Activated CD4-positive, CD25-positive, alpha-beta regulatory T cell (primary cell): ENCODE measurements at regions not wholly inside any gene's neighbourhood (a gene's known extent, or its start where the extent isn't known, plus 50 kb on each side); places are given as distances from the start of the nearest gene placed in this dataset.
"Not testable (repeated sequence)": the region's sequence is repeated elsewhere in the genome, so short reads cannot be mapped to it uniquely, and the experiment has no call there.

ENCODE experiments used
- DNase-seq, 4 experiments: peaks; one replicate each; lab custom pipeline; 2025; lab: John Stamatoyannopoulos, UW

DNA sequence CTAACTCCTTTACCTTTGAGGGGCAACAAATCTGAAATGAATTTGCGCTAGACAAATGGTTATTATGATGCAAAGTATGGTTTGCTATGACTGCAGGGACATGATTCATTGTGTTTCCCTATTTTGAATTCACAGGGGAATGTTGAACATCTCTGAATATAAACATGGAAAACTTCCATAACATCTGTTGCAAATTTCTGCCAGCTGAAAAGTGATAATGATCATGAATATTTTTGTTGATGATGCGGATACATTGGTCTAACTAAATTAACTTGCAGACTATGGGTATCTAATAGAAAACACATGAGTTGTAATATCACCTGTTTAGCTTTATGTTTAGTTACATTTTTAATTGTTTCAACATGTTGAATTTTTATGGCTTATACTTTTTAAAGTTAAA is 1325.5 kb downstream of the REEP3 start:
- no peak for DNase-seq

DNA sequence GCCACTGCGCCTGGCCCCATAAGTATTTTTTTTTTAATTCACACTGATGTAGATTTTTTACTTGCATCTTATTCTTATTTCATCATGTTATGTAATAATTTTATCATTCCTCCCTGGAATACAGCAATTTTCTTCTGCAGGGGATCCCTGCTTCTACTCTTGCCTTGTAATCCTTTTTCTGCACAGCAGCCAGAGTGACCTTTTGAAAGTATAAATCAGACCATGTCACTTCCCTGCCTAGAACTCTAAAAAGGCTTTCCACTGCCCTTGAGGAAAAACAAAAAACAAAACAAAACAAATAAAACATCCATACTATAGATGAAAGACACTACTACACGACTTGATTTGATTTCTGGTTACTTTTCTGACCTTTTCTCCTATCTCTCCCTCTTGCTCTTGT is 1334.7 kb downstream of the REEP3 start:
- DNase-seq = no peak

DNA sequence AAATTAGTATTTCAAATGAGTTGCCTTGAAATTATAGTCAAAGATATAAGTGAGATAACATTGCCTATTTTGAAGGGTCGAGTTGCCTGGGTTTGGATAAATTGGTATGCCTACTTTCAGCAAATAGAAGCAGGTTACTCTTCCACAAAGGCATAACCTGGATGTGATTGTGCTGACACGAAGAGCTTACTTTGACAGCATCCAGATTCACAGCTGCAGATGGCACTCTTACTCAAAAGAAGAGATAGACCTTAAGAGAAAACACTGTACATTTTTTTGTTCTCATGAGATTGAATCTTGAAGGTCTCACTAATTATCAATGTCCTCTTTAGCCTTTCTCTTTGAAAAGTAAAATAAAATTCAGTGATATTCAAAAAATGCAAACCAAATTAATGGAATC is 1338.7 kb downstream of the REEP3 start:
- no peak for DNase-seq

DNA sequence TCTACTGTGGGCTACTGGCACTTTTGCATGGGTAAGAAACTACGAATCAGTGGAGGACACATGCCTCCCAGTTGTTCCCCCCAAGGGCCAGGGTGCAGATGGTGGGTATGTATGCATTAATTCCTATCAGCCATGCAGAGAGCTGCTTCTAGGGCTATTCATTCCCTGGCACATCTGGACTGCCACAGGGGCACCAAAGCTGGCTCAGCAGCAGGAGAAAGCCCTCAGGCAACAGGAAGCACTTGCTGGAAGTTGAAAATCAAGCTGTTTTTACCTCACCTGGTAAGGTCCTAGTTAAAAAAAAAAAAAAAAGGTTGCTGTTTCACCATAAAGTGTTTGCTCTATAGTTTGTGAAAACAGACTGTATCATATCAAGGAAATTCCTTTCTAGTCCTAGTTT is 1342.6 kb downstream of the REEP3 start:
- no peak for DNase-seq

DNA sequence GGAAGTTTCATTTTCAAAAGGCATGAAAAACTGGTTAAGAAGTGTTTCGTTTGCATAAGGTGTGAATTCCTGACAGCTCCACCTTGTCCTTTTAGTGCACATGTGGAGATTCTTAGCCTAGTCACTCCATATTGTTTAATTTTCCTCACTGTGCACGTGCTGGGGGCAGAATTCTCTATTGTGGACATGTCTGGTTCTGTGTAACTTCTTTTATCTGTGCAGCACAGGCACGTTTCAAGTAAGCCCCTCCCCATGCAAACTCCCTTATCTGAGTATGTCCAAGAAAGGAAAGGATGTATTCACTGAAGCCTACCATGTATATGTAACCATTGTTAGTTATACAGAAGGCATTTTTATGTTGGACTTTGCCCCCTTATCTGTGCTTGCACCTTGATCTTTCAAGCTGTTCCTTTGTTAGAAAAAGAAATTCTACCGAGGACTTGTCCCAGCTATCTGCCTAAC is 1346.3 kb downstream of the REEP3 start:
- DNase-seq = no peak

DNA sequence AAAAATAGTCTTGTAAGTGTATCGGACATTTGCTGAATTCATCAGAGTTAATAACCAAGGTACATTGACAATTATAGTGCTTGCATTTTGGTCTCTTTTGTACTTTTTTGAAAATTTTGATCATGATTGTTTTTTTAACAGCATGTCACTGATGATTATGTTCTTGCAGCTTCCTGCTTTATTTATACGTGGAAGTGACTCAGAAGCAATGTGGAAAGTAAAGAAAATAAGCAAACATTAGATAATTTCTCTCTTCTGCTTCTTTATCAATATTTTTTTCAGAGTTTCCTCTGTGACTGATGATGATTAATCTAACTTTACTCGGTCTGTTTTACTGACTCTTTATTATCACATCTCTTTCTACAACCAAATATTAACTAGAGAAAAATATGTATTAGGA is 1351.9 kb downstream of the REEP3 start:
- DNase-seq = no peak

DNA sequence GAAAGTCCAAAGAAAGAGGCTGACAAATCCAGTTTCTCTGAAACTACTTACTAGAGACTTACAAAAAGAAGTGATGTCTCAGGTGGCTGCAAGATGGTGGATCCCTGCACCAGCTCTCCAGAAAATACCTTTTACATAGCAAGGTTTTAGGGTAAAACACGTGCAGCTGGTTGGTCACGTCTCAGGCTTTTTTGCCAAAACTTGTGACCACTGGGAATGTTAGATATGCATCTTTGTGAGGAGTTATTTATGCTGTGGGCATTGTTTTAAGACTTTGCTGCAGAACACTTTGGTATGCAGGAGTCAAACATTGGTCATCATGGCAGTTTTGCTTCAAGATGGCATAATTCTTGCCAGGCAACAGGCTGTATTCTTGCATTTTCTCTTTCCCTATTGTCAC is 1352.8 kb downstream of the REEP3 start:
- no peak for DNase-seq

DNA sequence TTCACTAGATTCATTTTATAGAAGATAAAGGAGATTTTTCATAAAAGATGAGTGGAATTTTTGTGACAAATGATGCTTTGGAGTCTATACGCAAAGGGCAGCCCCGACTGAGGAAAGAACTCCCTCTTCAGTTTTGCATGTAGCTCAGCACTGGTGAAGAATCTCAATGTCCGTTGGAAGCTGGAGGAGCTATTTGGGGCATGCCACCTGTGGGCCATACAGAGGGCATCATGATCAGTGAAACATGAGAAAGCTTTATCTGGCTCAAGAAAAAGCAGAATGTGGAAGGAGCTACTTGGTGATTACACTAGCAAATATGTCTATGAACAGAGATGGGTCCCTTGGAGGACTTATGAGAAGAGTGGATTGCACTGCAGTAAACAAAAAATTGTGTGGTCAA is 1359.3 kb downstream of the REEP3 start:
- DNase-seq = no peak

DNA sequence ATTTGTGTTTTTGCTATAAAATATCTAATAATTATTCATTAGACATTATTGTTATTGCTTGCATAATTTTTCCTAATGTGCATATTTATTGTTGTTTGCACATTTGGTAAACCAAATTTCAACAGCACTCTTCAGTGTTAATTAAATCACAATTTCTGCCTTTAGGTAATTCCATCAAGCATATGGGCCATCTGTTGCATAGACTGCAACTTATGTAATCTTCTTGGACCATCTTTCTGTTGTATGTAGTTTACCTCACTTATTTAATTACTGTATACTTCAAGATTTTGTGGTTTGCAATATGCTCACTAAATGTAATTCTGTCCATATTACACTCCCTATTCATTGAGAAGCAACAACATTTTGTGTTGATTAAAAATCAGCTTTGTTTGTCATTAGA is 1360.1 kb downstream of the REEP3 start:
- no peak for DNase-seq

DNA sequence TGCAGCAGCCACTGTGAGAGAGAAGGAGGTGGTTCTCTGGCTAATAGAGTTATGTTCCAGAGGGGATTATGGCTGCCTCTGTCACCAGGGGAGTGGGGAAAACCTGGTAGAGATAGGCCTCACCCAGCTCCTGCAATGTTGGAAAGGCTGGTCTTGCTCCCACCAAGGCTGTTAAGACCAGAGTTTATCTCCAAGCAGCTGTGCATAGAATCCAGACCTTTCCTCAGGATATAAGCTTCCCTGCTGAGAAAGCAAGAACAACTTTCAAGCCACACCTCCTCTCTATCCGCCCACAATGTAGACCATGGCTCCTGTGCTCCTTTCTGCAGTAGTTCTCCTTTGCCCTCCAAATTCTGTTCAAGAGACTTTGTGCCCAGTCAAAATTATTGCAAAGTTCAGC is 1375.4 kb downstream of the REEP3 start:
- no peak for DNase-seq

DNA sequence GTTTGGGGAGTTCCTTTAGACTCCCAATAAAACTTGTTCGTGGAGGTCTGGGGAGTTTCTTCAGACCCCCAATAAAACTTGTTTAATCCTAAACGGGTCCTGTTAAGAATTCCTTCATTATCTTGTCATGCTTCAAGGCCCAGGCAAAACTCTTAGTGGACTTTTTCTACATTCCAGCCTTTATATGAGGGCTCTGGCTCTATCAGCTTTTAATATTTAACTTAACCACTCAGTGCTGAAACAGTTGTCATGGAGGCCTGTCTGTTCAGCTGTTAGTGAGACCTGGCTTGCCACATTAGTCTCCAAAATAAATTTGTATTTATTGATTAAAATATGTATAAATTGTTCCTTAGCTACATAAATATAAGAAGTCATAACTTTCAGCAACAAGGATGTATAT is 1385.1 kb downstream of the REEP3 start:
- not testable (repeated sequence) for DNase-seq

DNA sequence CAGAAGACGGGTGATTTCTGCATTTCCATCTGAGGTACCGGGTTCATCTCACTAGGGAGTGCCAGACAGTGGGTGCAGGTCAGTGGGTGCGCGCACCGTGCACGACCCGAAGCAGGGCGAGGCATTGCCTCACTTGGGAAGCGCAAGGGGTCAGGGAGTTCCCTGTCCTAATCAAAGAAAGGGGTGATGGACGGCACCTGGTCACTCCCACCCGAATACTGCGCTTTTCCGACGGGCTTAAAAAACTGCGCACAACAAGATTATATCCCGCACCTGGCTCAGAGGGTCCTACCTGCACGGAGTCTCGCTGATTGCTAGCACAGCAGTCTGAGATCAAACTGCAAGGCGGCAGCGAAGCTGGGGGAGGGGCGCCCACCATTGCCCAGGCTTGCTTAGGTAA is 1403.1 kb downstream of the REEP3 start:
- DNase-seq = not testable (repeated sequence)

DNA sequence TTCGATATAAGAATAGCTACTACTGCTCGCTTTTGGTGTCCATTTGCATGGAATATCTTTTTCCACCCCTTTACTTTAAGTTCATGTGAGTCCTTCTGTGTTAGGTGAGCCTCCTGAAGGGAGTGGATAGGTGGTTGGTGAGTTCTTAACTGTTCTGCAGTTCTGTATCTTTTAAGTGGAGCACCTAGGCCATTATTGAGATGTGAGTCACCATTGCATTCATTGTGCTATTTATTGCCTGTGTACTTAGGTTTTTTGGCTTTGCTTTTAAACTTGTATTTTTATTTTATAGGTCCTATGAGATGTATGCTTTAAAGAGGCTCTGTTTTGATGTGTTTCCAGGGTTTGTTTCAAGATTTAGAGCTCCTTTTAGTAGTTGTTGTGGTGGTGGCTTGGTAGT is 1430.8 kb downstream of the REEP3 start:
- no peak for DNase-seq

DNA sequence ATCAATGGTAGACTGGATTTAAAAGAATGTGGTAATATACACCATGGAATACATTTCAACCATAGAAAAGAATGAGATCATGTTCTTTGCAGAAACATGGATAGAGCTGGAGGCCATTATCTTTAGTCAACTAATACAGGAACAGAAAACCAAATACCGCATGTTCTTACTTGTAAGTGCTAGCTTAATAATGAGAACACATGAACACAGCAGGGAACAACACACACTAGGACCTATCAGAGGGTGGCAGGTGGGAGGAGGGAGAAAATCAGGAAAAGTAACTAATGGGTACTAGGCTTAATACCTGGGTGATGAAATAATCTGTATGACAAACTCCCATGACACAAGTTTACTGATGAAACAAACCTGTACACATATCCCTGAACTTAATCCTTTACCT is 1435.2 kb downstream of the REEP3 start:
- DNase-seq = no peak

DNA sequence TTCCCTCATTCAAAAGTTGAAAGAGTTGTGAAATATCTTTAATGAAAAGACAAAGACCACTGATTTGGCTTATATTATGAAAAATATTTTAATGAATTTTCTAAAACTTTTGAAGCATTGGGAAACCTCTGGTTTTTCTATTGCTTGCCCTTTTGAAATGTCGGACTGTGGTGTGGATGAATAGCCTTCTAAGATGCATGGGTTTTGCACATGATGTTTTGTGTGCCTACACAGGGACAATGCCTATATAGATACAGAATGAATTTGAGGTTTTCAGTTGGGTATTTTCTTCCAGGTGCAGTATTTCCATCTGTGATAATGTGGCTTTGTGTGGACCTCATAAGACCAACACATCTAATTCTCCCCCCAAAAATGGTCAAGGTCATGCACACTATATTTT is 1437.9 kb downstream of the REEP3 start:
- no peak for DNase-seq

DNA sequence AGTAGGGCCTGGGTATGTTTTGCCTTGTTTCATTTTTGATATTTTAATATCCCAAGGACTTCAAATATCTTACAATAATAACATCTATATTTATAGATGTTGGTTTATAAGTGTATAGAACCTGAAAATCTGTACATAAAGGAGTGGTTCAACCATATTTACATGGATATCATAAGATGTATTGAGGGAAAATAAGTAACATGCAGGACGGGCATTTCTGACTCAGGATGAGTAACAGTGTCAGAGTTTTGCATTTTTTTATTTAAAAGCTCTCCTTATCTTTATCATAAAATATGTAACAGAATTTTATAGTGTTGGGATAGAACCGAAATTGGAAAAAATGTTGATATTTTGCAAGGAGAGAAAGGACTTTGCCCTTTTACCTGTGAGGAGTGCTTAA is 1438.7 kb downstream of the REEP3 start:
- no peak for DNase-seq

DNA sequence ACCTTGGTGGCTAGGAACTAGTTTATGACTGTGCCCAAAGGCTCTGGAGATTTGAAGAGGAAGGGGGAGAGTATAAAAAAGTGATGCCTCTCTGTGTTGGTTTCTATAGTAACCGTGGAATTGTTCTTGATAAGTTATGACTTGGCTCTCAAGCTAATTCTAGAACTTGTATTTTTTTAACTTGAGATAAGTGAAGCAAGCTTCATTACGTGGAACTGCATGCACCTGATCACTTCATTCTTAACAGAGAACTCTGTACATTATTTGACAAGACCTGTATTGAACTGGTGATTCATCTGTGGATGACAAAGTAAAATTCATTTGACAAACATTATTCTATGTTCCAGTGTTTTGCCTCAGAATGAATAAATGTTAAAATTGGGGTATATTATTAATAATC is 1452.2 kb downstream of the REEP3 start:
- no peak for DNase-seq

DNA sequence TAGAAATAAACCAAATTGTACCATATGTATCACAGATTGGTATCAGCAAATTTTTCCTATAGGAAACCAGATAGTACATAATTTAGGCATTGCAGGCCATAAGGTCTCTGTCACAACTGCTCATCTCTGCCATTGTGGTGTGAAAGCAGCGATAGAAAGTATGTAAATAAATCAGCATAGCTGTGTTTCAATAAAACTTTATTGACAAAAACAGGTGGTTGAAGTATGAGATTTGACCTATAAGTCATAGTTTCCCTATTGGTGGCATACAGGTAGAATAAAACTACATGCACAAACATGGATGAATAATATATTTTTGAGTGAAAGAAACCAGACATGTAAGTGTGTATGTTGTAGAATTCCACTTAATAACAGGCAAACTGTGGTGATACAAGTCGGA is 1454.9 kb downstream of the REEP3 start:
- no peak for DNase-seq

DNA sequence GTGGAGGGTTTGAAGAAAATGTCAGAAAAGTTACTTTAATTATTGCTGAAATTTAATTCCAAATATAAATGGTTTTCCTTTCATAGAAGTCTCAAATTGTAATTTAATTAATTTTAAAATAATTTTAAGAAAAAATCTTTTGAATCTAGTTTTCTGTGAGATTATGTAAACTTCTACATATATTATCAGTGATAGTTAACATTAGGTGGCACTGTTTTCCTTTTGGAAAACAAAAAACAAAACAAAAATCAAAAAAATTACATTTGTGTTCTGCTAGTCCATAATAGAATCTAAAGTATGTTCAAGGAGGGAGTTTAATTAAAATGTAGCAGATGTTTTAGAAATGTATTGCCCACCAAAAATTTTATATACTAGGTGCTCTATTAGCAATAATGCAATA is 1456.7 kb downstream of the REEP3 start:
- no peak for DNase-seq

DNA sequence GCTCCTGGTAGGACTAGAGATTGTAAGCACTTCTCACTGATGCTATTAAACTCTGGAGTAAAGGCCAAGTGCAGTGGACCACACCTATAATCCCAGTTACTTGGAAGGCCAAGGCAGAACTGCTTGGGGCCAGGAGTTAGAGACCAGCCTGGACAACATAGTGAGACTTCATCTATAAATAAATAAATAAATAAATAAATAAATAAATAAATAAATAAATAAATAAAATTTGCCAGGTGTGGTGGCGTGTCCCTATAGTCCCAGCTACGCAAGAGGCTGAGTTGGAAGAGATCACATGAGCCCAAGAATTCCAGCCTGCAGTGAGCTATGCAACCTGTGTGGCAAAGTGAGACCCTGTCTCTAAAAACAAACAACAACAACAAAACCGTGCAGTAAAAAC is 1475.7 kb downstream of the REEP3 start:
- DNase-seq = no peak

DNA sequence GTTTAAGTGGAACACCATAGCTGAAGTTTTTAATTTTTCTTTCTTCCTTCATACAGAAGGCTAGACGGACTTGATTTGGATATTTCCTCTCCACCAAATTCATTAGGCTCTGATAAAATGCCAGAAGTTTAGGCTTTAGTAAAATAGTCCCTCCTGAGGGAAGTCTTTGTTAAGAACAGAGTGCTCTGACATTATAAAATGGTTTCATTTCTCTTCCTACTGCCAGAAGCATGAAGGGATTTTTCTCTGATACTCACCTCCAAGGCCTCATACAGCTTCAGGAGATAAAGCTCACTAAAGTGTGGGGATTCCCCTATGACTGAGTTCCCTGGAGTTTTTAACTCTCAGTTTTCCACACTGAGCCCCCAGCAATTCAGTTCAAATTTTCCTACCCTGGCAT is 1489.6 kb downstream of the REEP3 start:
- DNase-seq = no peak

DNA sequence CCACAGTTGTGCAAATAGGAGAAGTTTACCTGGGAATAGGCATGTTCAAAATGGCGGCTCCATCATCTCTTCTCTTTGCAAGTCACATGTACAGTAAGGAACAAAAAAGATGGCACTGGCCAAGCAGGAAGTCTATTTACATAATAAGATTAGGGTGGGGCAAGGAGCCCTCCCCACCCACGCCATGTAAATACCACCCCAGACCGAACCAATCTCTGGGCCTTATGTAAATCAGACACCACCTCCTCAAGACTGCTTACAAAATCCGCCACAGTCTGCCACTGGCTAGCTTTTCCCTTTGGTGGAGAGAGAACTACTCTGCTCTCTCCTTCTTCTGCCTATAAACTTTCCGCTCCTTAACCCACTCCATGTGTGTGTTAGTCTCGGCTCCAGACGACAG is 1496.3 kb downstream of the REEP3 start:
- no peak for DNase-seq

DNA sequence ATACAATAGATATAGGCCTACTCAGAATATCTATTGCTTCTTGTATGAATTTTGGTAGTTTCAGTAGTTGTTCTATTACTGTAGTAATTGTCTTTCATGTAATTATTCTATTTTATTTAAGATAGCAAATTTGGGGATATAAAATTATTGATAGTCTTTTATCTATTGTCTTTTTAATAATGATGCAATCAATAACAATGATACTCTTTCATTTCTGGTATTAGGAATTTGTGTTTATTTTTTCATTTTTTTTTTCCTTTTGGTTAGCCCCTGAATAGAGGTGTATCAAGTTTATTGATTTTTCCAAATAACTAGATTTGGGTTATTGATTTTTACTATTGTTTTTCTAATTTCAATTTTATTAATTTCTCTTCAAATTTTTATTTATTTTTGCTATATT is 1503.7 kb downstream of the REEP3 start:
- DNase-seq = no peak

DNA sequence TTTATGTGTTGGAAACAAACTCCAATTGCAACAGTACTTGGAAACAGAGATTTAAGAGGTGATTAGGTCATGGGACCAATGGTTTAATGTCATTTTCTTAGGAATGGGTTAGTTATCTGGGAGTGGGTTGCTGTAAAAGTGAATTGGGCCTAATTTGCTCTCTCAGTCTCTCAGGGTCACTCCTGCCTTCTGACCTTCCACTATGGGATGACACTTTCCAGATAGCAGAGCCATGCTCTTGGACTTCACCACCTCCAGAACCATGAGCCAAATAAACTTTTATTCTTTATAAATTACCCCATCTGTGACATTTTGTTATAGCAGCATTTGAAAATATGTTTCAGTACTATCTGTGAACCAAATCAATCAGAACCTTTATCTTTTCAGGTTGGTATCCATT is 1509.1 kb downstream of the REEP3 start:
- DNase-seq = no peak
